WERI-Rb-1 (cell line): ENCODE measurements at regions not wholly inside any gene's neighbourhood (a gene's known extent, or its start where the extent isn't known, plus 50 kb on each side); places are given as distances from the start of the nearest gene placed in this dataset.

Source experiments
- DNase-seq: peaks from one replicate; pipeline ENCODE4 v3.0.0-alpha.2; 2020
- H3K27ac ChIP-seq: fragments of 250-450 bp; sonication (Bioruptor Pico); 2 replicates; pipeline ENCODE4 v1.5.1; 2020; ENCODE audit warnings: mild to moderate bottlenecking, moderate library complexity
- H3K27me3 ChIP-seq: fragments of 250-450 bp; sonication (Bioruptor Pico); 2 replicates; pipeline ENCODE4 v1.5.1; 2021; ENCODE audit warnings: mild to moderate bottlenecking, low read depth, moderate library complexity; ENCODE audit not compliant: insufficient read depth, severe bottlenecking
- H3K36me3 ChIP-seq: fragments of 250-450 bp; sonication (Bioruptor Pico); 2 replicates; pipeline ENCODE4 v1.5.1; 2020; ENCODE audit warnings: mild to moderate bottlenecking, moderate library complexity
- H3K4me3 ChIP-seq: 2 replicates; pipeline ENCODE4 v1.5.1; 2011; ENCODE audit warnings: low read depth, mild to moderate bottlenecking, control low read depth, low read length
- H3K9me3 ChIP-seq: fragments of 250-450 bp; sonication (Bioruptor Pico); 2 replicates; pipeline ENCODE4 v1.5.1; 2021; ENCODE audit warnings: mild to moderate bottlenecking, moderate library complexity; ENCODE audit not compliant: severe bottlenecking
- CTCF ChIP-seq: IDR thresholded peaks from 2 replicates; pipeline ENCODE4 v1.5.1; 2011; ENCODE audit warnings: low read depth, mild to moderate bottlenecking, control low read depth, inconsistent platforms, low read length

- DNase-seq, result no peak
- no peak for TF ChIP-seq CTCF
- Histone ChIP-seq H3K27ac (no peak overlapping the region), H3K9me3 (peaks cover 5% of the 10 kb centered on the region), H3K36me3 (no peaks in the 10 kb centered on the region), H3K27me3 (peaks cover 92% of the 10 kb centered on the region), H3K4me3 (no peak overlapping the region)
These were observed 114.1 kb upstream of the HDAC4 start for GRCh38 chr2:239514754-239515530.

- DNase-seq, result no peak
- no peak overlapping the region for H3K4me3 ChIP-seq
- peaks cover 92% of the 10 kb centered on the region for H3K27me3 ChIP-seq
- no peaks in the 10 kb centered on the region for H3K36me3 ChIP-seq
- H3K9me3 ChIP-seq, result peaks cover 5% of the 10 kb centered on the region
- no peak overlapping the region for H3K27ac ChIP-seq
- TF ChIP-seq CTCF, result no peak
These were observed 111.2 kb upstream of the HDAC4 start for GRCh38 chr2:239512054-239512453.

GRCh38 chr2:239509373-239510143, 108.7 kb upstream of the HDAC4 start:
- no peaks in the 10 kb centered on the region for H3K36me3 ChIP-seq
- DNase-seq, result no peak
- no peak for TF ChIP-seq CTCF
- H3K9me3 ChIP-seq, result peaks cover 5% of the 10 kb centered on the region
- no peak overlapping the region for H3K27ac ChIP-seq
- no peak overlapping the region for H3K4me3 ChIP-seq
- H3K27me3 ChIP-seq, result peaks cover 96% of the 10 kb centered on the region

- Histone ChIP-seq H3K27ac (no peak overlapping the region), H3K4me3 (no peak overlapping the region), H3K9me3 (peaks cover 5% of the 10 kb centered on the region), H3K27me3 (peaks cover 96% of the 10 kb centered on the region), H3K36me3 (no peaks in the 10 kb centered on the region)
- no peak for DNase-seq
- no peak for TF ChIP-seq CTCF
These were observed 107.4 kb upstream of the HDAC4 start for GRCh38 chr2:239508261-239508660.

GRCh38 chr2:239507576-239508258, 106.9 kb upstream of the HDAC4 start:
- peaks cover 5% of the 10 kb centered on the region for H3K9me3 ChIP-seq
- no peak for DNase-seq
- no peak overlapping the region for H3K4me3 ChIP-seq
- no peaks in the 10 kb centered on the region for H3K36me3 ChIP-seq
- H3K27ac ChIP-seq, result no peak overlapping the region
- TF ChIP-seq CTCF, result no peak
- H3K27me3 ChIP-seq, result peaks cover 96% of the 10 kb centered on the region
